Activated CD4-positive, alpha-beta memory T cell treated with anti-CD3 and anti-CD28 coated beads for 36 hours (primary cell): ENCODE measurements at regions not wholly inside any gene's neighbourhood (a gene's known extent, or its start where the extent isn't known, plus 50 kb on each side); places are given as distances from the start of the nearest gene placed in this dataset.
"Not testable (repeated sequence)": the region's sequence is repeated elsewhere in the genome, so short reads cannot be mapped to it uniquely, and the experiment has no call there.

Experiments used
- CTCF ChIA-PET: fragments of 350-600 bp; sonication (Branson Sonifier 250); formaldehyde crosslinking; loops from one replicate; lab custom pipeline; 2021; ENCODE audit warnings: antibody characterized with exemption, inconsistent platforms; lab: Charles Lee
- POLR2A ChIA-PET: fragments of 350-600 bp; sonication (Branson Sonifier 250); formaldehyde crosslinking; loops from one replicate; lab custom pipeline; 2021; ENCODE audit warnings: antibody characterized with exemption; lab: Charles Lee
- DNase-seq: peaks from one replicate; pipeline ENCODE4 v3.0.0-alpha.2; 2020
- H3K27ac Mint-ChIP-seq: one replicate; pipeline ENCODE4 v1.8.0; 2021; ENCODE audit warnings: mixed read lengths
- H3K27me3 Mint-ChIP-seq: one replicate; pipeline ENCODE4 v1.8.0; 2021; ENCODE audit warnings: mixed read lengths
- H3K36me3 Mint-ChIP-seq: one replicate; pipeline ENCODE4 v1.8.0; 2021; ENCODE audit warnings: mixed read lengths
- H3K4me1 Mint-ChIP-seq: one replicate; pipeline ENCODE4 v1.8.0; 2021; ENCODE audit warnings: low read depth, mixed read lengths
- H3K4me3 Mint-ChIP-seq: one replicate; pipeline ENCODE4 v1.8.0; 2021; ENCODE audit warnings: mild to moderate bottlenecking, mixed read lengths
- H3K9me3 Mint-ChIP-seq: one replicate; pipeline ENCODE4 v1.8.0; 2021; ENCODE audit warnings: mixed read lengths
- intact Hi-C: fragments of 100-400 bp; cut with micrococcal nuclease; formaldehyde crosslinking; loops from one replicate; pipeline ENCODE4 v1.15.1; 2023

DNA sequence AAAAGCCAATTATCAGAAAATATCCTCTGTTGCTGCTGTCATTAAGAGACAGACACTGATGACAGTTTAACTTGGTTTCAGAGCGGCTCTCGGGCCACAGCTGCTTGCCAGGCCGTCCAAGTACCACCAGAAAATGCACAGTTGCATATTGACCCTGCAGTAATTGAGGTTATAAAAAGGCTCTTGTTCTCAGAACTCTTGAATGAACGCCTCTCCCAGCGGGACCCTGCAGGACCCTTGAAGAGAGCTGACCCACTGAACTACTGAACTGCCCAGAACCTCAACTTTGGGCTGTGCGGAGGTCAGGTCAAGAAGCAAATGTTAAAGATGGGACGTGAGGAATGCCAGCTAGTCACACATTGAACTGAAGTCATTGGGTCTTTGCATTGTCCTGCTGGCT is 1559.0 kb upstream of the SLC10A2 start:
- ChIA-PET CTCF (no interaction called here), POLR2A (no interaction called here)
- Mint-ChIP-seq H3K4me1 (no peaks in the 10 kb centered on the region), H3K27ac (no peak overlapping the region), H3K9me3 (peaks cover 2% of the 10 kb centered on the region), H3K27me3 (no peaks in the 10 kb centered on the region), H3K36me3 (no peaks in the 10 kb centered on the region), H3K4me3 (no peak overlapping the region)
- intact Hi-C loops: no loop called here
- DNase-seq: no peak

DNA sequence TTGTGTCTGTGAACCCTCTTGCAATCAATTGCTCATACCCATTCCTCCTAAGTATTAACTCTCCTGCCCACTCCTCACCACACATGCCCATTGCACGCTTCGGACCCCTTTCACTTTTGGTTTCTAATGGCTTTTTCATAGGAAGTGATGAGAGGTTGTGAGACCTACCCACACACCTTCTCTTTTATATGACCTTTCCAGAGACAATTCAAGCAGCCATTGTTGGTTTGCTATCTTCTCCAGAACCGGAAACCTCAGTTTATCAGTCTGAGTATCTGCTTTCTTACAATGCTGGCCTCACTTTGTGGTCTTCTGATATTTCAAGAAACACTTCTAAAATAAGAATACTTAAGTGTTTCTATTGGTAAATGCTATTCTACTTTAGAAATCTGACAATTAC is 1550.8 kb upstream of the SLC10A2 start:
- Mint-ChIP-seq H3K9me3 (peaks cover 15% of the 10 kb centered on the region), H3K4me1 (no peaks in the 10 kb centered on the region), H3K4me3 (no peak overlapping the region), H3K27ac (no peak overlapping the region), H3K36me3 (no peaks in the 10 kb centered on the region), H3K27me3 (no peaks in the 10 kb centered on the region)
- ChIA-PET POLR2A (no interaction called here), CTCF (no interaction called here)
- intact Hi-C loops: no loop called here
- no peak for DNase-seq

DNA sequence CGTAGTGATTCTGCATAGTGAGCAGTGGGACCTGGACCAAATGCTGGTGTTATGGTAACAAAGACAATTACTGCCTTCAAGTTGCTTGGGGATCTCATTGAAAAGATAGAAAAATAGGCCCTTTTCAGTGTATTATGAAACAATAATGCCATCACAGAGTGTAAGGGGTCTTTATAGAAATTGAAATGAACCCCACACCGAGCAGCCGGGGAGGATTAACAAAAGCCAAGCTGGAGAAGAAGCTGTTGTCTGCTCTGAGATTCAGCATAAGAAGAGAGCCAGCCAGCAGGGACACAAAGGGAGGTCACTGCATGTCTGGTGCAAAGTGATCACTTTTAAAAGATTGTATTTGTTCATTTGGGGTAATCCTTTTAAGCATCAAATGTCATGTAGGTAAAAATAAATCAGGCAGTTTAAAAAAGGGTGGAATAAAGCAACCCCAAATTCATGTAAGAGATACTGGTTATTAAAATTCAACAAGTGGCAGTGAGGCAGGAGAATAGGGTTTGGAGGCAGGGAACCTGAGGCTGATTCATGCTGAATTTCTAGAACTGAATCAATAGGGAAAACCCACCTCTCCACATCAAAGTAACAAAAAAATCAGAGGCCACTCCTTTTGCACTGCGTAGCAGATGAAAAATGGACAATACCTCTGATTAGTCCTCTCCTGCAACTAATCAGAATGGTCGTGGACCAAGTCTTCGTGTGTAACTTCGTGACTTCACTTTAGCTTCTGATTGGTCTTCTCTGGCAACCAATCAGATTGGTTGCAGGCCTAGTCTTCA is 1548.3 kb upstream of the SLC10A2 start:
- intact Hi-C loops: no loop called here
- Mint-ChIP-seq H3K27me3 (no peaks in the 10 kb centered on the region), H3K36me3 (no peaks in the 10 kb centered on the region), H3K9me3 (peaks cover 15% of the 10 kb centered on the region), H3K4me1 (no peaks in the 10 kb centered on the region), H3K4me3 (no peak overlapping the region), H3K27ac (no peak overlapping the region)
- ChIA-PET POLR2A (no interaction called here), CTCF (no interaction called here)
- no peak for DNase-seq

DNA sequence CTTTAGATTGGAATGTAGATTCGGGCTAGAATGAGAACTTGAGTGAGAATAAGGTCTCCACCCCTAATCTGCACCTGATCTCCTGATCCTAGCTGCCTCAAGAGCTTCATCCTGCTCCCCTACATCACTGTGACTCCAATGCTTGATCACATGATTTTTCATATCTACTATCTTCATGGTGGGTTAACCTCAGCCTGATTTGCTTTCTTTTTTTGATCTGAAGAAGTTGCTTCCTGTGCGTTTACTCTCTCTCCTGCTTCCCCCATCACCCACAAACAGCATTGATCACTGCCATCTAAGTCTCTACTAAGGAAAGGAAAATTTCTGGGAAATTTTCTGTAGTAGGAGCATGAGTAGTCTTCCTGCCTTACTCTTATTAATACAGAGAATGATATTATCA is 1542.1 kb upstream of the SLC10A2 start:
- Mint-ChIP-seq H3K36me3 (no peaks in the 10 kb centered on the region), H3K27me3 (no peaks in the 10 kb centered on the region), H3K27ac (no peak overlapping the region), H3K4me1 (no peaks in the 10 kb centered on the region), H3K4me3 (no peak overlapping the region), H3K9me3 (no peaks in the 10 kb centered on the region)
- ChIA-PET CTCF (no interaction called here), POLR2A (no interaction called here)
- intact Hi-C loops: no loop called here
- DNase-seq: no peak

DNA sequence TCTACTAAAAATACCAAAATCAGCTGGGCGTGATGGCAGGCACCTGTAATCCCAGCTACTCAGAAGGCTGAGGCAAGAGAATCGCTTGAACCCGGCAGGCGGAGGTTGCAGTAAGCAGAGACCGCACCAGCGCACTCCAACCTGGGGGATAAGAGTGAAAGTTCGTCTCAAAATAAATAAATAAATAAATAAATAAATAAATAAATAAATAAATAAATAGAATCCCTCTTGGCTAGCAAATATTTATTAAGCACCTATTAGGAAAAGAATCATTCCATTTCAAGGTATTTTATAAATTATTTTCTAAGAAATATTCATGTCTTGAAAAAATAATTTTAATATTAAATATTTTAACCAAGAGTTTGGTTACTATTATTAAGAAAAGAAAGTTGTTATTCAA is 1539.2 kb upstream of the SLC10A2 start:
- H3K9me3 Mint-ChIP-seq, H3K36me3 Mint-ChIP-seq, DNase-seq, H3K4me1 Mint-ChIP-seq, CTCF ChIA-PET, H3K27me3 Mint-ChIP-seq, intact Hi-C loops, POLR2A ChIA-PET, H3K4me3 Mint-ChIP-seq, H3K27ac Mint-ChIP-seq: not testable (repeated sequence)

DNA sequence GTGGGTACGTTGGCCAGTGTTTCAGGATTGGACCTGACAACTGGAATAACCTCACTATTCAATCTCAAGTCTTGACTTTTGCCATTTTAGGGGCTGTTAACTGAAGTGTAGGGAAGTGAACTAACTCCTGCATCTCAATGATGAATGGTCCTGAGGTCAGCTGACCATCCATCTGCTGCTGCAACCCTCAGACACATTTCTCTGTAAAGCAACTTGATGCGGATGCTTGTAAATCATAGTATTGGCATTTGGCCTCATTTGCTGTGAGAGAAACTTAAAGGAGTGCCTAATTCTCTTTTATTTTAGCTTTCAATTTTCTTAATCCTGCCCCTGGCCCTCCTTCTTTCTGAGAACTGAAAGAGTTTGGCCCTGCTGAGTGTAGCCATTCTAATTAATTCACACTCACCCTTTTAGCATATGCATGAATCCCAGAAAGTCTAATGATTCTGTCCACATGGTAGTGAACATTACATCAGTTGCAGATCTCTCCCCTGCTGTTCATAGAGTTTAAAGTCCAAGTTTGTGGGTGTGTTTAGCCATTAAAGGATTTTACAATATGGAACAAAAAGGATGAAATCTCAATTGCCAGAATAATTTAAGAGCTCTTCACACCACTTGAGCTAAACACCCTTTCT is 1531.4 kb upstream of the SLC10A2 start:
- intact Hi-C loops: no loop called here
- Mint-ChIP-seq H3K27me3 (no peaks in the 10 kb centered on the region), H3K36me3 (no peaks in the 10 kb centered on the region), H3K4me1 (no peaks in the 10 kb centered on the region), H3K27ac (no peak overlapping the region), H3K4me3 (no peak overlapping the region), H3K9me3 (peaks cover 2% of the 10 kb centered on the region)
- CTCF ChIA-PET: no interaction called here
- POLR2A ChIA-PET: no interaction called here
- DNase-seq: no peak

DNA sequence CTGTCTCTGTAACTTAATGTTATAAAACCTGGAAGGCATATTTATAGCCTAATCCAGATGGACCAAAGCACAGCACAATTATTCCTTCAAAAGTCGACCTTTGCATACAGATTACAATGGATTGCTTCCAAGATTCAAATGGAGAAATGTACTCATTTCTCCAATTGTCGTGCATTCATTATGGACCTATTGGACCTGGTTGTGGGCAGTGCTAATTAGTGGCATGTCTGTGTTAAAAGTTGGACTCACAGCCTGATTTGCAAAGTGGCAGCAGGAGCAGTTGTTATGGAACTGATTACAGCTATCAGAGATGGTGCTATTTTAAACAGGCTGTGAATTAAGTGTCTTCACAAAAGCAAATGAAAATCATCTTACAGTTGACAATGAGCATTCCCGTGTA is 1529.3 kb upstream of the SLC10A2 start:
- H3K4me1 Mint-ChIP-seq: no peaks in the 10 kb centered on the region
- H3K9me3 Mint-ChIP-seq: no peaks in the 10 kb centered on the region
- ChIA-PET CTCF (no interaction called here), POLR2A (no interaction called here)
- intact Hi-C loops: no loop called here
- H3K27me3 Mint-ChIP-seq: no peaks in the 10 kb centered on the region
- no peak for DNase-seq
- H3K4me3 Mint-ChIP-seq: no peak overlapping the region
- no peaks in the 10 kb centered on the region for H3K36me3 Mint-ChIP-seq
- H3K27ac Mint-ChIP-seq: no peak overlapping the region

DNA sequence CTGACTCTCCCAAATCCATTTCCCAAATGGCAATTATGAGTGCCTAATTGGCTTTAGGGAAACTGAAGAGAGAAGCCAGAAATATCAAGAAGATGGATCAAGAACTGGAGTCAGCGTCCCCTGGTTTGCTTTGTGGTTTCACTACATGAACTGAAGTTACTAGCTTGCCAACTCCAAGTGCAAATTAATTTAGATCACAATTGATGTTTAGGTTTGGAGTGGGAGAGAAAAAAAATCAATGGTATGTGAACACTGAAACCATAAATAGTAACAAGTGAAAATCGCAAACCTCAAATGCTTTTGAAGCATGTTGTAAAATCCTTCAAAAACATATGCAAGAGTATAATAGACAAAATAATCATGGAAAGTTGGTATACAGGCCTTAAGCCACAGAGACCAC is 1528.6 kb upstream of the SLC10A2 start:
- intact Hi-C loops: no loop called here
- Mint-ChIP-seq H3K27me3 (no peaks in the 10 kb centered on the region), H3K9me3 (no peaks in the 10 kb centered on the region), H3K36me3 (no peaks in the 10 kb centered on the region), H3K4me1 (no peaks in the 10 kb centered on the region), H3K4me3 (no peak overlapping the region), H3K27ac (no peak overlapping the region)
- ChIA-PET CTCF (no interaction called here), POLR2A (no interaction called here)
- no peak for DNase-seq

DNA sequence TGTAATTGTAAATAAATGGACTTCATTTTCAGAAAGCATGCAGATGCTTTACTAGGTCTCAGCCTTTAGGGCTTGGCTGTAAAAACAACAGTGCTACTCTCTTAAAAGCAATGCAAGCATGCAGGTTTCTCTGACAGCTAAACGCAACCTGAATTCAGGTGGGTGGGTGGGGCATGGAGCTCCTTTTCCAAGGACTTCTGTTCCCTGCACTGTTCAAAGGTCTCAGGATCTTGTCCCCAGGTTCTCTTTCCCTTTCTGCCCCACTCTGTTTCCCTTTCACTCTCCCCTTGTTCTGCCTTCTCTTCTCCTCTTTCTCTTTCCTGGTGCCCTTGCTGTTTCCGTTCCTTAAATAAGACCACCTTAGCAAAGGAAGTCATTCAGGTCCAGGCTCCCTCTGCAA is 1527.5 kb upstream of the SLC10A2 start:
- no peak overlapping the region for H3K27ac Mint-ChIP-seq
- ChIA-PET CTCF (no interaction called here), POLR2A (no interaction called here)
- H3K4me3 Mint-ChIP-seq: no peak overlapping the region
- DNase-seq: no peak
- no peaks in the 10 kb centered on the region for H3K27me3 Mint-ChIP-seq
- intact Hi-C loops: no loop called here
- H3K9me3 Mint-ChIP-seq: no peaks in the 10 kb centered on the region
- no peaks in the 10 kb centered on the region for H3K4me1 Mint-ChIP-seq
- H3K36me3 Mint-ChIP-seq: no peaks in the 10 kb centered on the region

DNA sequence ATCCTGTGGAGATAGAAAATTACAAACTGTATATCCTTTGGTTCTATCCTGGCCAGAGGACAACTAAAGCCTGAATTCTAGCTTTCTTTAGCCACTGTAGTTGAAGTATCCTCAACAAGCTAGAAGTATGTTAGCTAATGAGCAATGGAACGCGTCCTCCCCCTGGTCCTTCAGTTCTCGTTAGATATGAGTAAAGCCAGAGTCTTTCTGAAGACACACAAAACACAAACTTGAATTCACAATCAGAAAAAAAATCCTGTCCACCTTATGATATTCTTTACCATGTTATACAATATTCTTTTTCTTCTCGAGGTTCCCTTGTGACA is 1527.0 kb upstream of the SLC10A2 start:
- H3K9me3 Mint-ChIP-seq: no peaks in the 10 kb centered on the region
- intact Hi-C loops: no loop called here
- no peaks in the 10 kb centered on the region for H3K27me3 Mint-ChIP-seq
- POLR2A ChIA-PET: no interaction called here
- no peak overlapping the region for H3K4me3 Mint-ChIP-seq
- DNase-seq: no peak
- H3K36me3 Mint-ChIP-seq: no peaks in the 10 kb centered on the region
- no peaks in the 10 kb centered on the region for H3K4me1 Mint-ChIP-seq
- no peak overlapping the region for H3K27ac Mint-ChIP-seq
- CTCF ChIA-PET: no interaction called here

DNA sequence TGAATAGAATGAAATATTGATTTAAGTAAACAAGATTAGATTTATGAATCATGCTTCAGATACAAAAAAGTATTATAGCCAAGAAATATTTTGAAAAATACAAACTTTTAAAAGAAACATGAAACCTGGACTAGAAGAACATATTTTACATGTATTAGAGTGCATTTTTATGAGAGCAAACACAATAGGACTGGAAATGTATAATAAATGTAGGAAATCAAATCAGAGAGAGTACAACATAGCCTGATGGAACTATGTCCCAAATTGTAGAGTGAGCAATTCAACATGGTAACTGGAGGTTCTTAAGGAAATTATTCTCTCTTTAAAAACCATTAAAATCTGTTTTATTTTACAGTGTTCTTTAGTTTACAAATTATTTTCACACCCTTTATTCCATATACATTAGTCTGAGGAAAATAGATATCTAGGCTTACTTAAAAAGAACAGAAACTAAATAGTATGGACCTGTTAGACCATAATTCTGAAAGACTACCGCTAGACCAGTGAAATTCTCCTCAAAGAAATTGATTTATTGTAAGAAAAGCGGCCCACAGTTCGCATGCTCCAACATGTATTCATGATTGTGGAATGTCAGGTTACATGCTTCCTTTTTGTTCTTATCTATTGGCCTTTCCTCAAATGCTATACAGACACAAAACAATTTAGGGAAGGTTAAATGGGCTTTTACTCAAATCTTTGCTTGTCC is 1526.5 kb upstream of the SLC10A2 start:
- intact Hi-C loops: no loop called here
- ChIA-PET CTCF (no interaction called here), POLR2A (no interaction called here)
- H3K4me3 Mint-ChIP-seq: no peak overlapping the region
- no peaks in the 10 kb centered on the region for H3K27me3 Mint-ChIP-seq
- no peaks in the 10 kb centered on the region for H3K36me3 Mint-ChIP-seq
- H3K9me3 Mint-ChIP-seq: no peaks in the 10 kb centered on the region
- H3K27ac Mint-ChIP-seq: no peak overlapping the region
- no peaks in the 10 kb centered on the region for H3K4me1 Mint-ChIP-seq
- no peak for DNase-seq

DNA sequence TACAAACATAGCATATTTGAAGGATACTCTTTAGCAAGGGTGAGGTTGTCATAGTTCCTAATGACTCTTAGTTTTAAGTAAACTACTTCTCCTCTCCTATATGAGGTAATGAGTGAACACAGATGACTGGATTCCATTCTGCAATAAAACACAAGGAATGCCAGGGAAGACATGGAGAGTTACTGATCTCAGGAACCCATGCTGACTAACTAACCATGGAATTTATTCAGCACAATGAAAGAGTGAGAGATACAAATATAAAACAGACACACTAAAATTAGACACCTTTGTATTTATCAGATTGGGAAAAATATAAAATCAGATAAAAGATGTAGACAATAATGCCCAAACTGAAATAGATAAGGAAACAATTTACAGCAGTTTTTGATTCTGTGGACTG is 1525.9 kb upstream of the SLC10A2 start:
- CTCF ChIA-PET: no interaction called here
- no peak overlapping the region for H3K27ac Mint-ChIP-seq
- H3K9me3 Mint-ChIP-seq: no peaks in the 10 kb centered on the region
- DNase-seq: no peak
- POLR2A ChIA-PET: no interaction called here
- intact Hi-C loops: no loop called here
- no peaks in the 10 kb centered on the region for H3K4me1 Mint-ChIP-seq
- no peaks in the 10 kb centered on the region for H3K27me3 Mint-ChIP-seq
- no peak overlapping the region for H3K4me3 Mint-ChIP-seq
- no peaks in the 10 kb centered on the region for H3K36me3 Mint-ChIP-seq
